ENCODE measurements at regions not wholly inside any gene's neighbourhood (a gene's known extent, or its start where the extent isn't known, plus 50 kb on each side); places are given as distances from the start of the nearest gene placed in this dataset.

GRCh38 chr10:29403208-29403607 lies 114.3 kb downstream of the LYZL1 start:
- no peak for DNase-seq

GRCh38 chr10:29407280-29407858 lies 118.5 kb downstream of the LYZL1 start:
- DNase-seq: no peak
